GM23338 (cell line): ENCODE measurements at regions not wholly inside any gene's neighbourhood (a gene's known extent, or its start where the extent isn't known, plus 50 kb on each side); places are given as distances from the start of the nearest gene placed in this dataset.

Experiments used
- CREB1 ChIP-seq: fragments of 250-450 bp; sonication (Bioruptor Pico); IDR thresholded peaks from 2 replicates; pipeline ENCODE4 v1.5.0; 2020; ENCODE audit warnings: low read depth, mild to moderate bottlenecking, moderate library complexity
- ETS1 ChIP-seq: IDR thresholded peaks from 2 replicates; pipeline ENCODE4 v1.6.1; 2016; ENCODE audit warnings: antibody characterized with exemption
- EZH2phosphoT487 ChIP-seq: fragments of 200-600 bp; sonication (generic); IDR thresholded peaks from one replicate; pipeline ENCODE4 v1.8.1; 2018; ENCODE audit warnings: antibody characterized with exemption; ENCODE audit not compliant: unreplicated experiment
- POLR2AphosphoS5 ChIP-seq: IDR thresholded peaks from 2 replicates; pipeline ENCODE4 v1.6.1; 2016; ENCODE audit warnings: antibody characterized with exemption, low read depth
- TF ChIP-seq, protein P1 (sequence below), 2 experiments: fragments of 200-600 bp in 1 of 2; sonication (generic) in 1 of 2; conservative IDR thresholded peaks; 2 replicates each; pipeline versions ENCODE4 v1.5.1 to v1.6.1; 2016 to 2017; ENCODE audit warnings: antibody characterized with exemption in 2 of 2, low read depth in 2 of 2, mild to moderate bottlenecking in 2 of 2, moderate library complexity in 1 of 2

DNA sequence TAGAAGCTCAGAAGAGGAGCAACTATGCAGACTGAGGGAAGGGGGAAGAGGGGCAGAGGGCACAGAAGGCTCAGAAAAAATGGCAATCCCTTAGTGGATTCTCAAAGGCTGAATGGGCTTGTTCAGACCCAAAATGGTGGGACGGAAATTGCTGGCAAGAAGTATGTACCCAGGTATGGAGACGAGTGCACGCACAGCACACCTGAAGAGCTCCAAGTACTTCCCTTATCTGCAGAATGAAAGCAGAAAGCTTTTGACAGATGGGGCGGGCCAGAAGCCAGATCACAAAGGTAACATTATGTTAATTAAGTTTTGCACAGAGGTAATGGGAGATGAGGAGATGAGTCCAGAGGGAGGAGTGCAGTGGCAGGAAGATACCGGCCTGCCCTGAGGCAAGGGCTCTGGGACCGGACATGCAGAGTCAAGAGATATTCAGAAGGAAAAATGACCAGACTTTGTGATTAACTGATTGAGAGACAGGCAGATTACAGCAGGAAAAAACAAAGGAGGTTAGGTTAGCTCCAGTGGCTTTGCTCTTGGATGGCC, 138.1 kb upstream of the PIK3R1 start:
- TF ChIP-seq, protein P1, sequence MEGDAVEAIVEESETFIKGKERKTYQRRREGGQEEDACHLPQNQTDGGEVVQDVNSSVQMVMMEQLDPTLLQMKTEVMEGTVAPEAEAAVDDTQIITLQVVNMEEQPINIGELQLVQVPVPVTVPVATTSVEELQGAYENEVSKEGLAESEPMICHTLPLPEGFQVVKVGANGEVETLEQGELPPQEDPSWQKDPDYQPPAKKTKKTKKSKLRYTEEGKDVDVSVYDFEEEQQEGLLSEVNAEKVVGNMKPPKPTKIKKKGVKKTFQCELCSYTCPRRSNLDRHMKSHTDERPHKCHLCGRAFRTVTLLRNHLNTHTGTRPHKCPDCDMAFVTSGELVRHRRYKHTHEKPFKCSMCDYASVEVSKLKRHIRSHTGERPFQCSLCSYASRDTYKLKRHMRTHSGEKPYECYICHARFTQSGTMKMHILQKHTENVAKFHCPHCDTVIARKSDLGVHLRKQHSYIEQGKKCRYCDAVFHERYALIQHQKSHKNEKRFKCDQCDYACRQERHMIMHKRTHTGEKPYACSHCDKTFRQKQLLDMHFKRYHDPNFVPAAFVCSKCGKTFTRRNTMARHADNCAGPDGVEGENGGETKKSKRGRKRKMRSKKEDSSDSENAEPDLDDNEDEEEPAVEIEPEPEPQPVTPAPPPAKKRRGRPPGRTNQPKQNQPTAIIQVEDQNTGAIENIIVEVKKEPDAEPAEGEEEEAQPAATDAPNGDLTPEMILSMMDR (conservative IDR thresholded peaks at IDR 0.05; ENCODE audit: low read depth in 2 of 2), result no peak
- TF ChIP-seq EZH2phosphoT487 (no peak), POLR2AphosphoS5 (no peak), ETS1 (no peak), CREB1 (no peak)
